Astrocyte (in vitro differentiated cells and primary cell): ENCODE measurements at regions not wholly inside any gene's neighbourhood (a gene's known extent, or its start where the extent isn't known, plus 50 kb on each side); places are given as distances from the start of the nearest gene placed in this dataset.
"Not testable (repeated sequence)": the region's sequence is repeated elsewhere in the genome, so short reads cannot be mapped to it uniquely, and the experiment has no call there.

Experiments
- EZH2 ChIP-seq: IDR thresholded peaks from 2 replicates; pipeline ENCODE4 v1.6.1; 2012; ENCODE audit warnings: mild to moderate bottlenecking, low read length, inconsistent platforms; ENCODE audit not compliant: insufficient read depth
- TF ChIP-seq, protein P1 (sequence below): IDR thresholded peaks from 2 replicates; pipeline ENCODE4 v1.5.1; 2011; ENCODE audit warnings: low read depth, mild to moderate bottlenecking, inconsistent platforms, low read length, moderate library complexity; ENCODE audit not compliant: insufficient read depth

DNA sequence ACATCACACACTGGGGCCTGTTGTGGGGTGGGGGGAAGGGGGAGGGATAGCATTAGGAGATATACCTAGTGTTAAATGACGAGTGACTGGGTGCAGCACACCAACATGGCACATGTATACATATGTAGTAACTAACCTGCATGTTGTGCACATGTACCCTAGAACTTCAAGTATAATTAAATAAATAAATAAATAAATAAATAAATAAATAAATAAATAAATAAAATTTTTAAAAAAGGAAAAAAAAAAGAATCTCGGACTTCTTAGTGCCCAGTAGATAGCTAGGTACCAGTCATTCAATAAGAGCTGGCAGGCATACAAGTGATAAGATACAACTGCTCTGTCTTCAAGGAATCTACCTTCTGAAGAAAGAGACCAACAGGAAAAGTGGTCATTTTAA is 287.6 kb upstream of the PPARGC1A start:
- TF ChIP-seq, protein P1, sequence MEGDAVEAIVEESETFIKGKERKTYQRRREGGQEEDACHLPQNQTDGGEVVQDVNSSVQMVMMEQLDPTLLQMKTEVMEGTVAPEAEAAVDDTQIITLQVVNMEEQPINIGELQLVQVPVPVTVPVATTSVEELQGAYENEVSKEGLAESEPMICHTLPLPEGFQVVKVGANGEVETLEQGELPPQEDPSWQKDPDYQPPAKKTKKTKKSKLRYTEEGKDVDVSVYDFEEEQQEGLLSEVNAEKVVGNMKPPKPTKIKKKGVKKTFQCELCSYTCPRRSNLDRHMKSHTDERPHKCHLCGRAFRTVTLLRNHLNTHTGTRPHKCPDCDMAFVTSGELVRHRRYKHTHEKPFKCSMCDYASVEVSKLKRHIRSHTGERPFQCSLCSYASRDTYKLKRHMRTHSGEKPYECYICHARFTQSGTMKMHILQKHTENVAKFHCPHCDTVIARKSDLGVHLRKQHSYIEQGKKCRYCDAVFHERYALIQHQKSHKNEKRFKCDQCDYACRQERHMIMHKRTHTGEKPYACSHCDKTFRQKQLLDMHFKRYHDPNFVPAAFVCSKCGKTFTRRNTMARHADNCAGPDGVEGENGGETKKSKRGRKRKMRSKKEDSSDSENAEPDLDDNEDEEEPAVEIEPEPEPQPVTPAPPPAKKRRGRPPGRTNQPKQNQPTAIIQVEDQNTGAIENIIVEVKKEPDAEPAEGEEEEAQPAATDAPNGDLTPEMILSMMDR: not testable (repeated sequence)
- TF ChIP-seq EZH2: not testable (repeated sequence)
